MCF 10A (cell line): ENCODE measurements at regions not wholly inside any gene's neighbourhood (a gene's known extent, or its start where the extent isn't known, plus 50 kb on each side); places are given as distances from the start of the nearest gene placed in this dataset.
"Not testable (repeated sequence)": the region's sequence is repeated elsewhere in the genome, so short reads cannot be mapped to it uniquely, and the experiment has no call there.

Source experiments
- BruUV-seq: library from RNA; stranded (reverse); fragments of 400-500 nt; replicated peaks from 2 replicates; lab custom pipeline; 2021; lab: Mats Ljungman, UMichigan
- CTCF ChIA-PET: fragments of 300-600 bp; sonication (Branson Sonifier 250); formaldehyde crosslinking; extraction: SDS; loops from one replicate; lab custom pipeline; 2021; ENCODE audit warnings: antibody characterized with exemption, inconsistent platforms; lab: Yijun Ruan, JAX
- POLR2A ChIA-PET: fragments of 300-600, 350-650 bp; sonication (Branson Sonifier 250); formaldehyde crosslinking; extraction: SDS; loops from one replicate; lab custom pipeline; 2020; ENCODE audit warnings: antibody characterized with exemption, inconsistent platforms; lab: Yijun Ruan, JAX
- DNase-seq: peaks from one replicate; pipeline ENCODE4 v3.0.0-alpha.2; 2018; ENCODE audit not compliant: unreplicated experiment
- H3K27ac Mint-ChIP-seq: one replicate; pipeline ENCODE4 v1.8.0; 2022; ENCODE audit warnings: mild to moderate bottlenecking, low read depth, mixed read lengths; ENCODE audit not compliant: unreplicated experiment
- H3K27me3 Mint-ChIP-seq: one replicate; pipeline ENCODE4 v1.8.0; 2022; ENCODE audit warnings: mixed read lengths; ENCODE audit not compliant: insufficient read depth, unreplicated experiment
- H3K36me3 Mint-ChIP-seq: one replicate; pipeline ENCODE4 v1.8.0; 2022; ENCODE audit warnings: mild to moderate bottlenecking, moderate library complexity, mixed read lengths; ENCODE audit not compliant: insufficient read depth, unreplicated experiment
- H3K4me1 Mint-ChIP-seq: one replicate; pipeline ENCODE4 v1.8.0; 2022; ENCODE audit warnings: mixed read lengths; ENCODE audit not compliant: insufficient read depth, unreplicated experiment
- H3K4me3 Mint-ChIP-seq: one replicate; pipeline ENCODE4 v1.8.0; 2022; ENCODE audit warnings: mild to moderate bottlenecking, moderate library complexity, mixed read lengths; ENCODE audit not compliant: unreplicated experiment
- H3K9me3 Mint-ChIP-seq: one replicate; pipeline ENCODE4 v1.8.0; 2022; ENCODE audit warnings: mixed read lengths; ENCODE audit not compliant: unreplicated experiment
- CTCF ChIP-seq: fragments of 200-600 bp; IDR thresholded peaks from one replicate; pipeline ENCODE4 v1.8.0; 2022; ENCODE audit warnings: antibody characterized with exemption, mild to moderate bottlenecking; ENCODE audit not compliant: unreplicated experiment
- intact Hi-C: fragments of 100-400 bp; cut with micrococcal nuclease; formaldehyde crosslinking; loops from 2 replicates; pipeline ENCODE4 v1.14.1; 2022

GRCh38 chr5:54794135-54794975 lies 191.0 kb downstream of the ESM1 start:
- H3K9me3 Mint-ChIP-seq: no peaks in the 10 kb centered on the region
- TF ChIP-seq CTCF: no peak

GRCh38 chr5:54793468-54794134 lies 191.8 kb downstream of the ESM1 start:
- no peaks in the 10 kb centered on the region for H3K4me1 Mint-ChIP-seq
- no peak overlapping the region for H3K27ac Mint-ChIP-seq
- H3K36me3 Mint-ChIP-seq: no peaks in the 10 kb centered on the region
- H3K27me3 Mint-ChIP-seq: no peaks in the 10 kb centered on the region
- intact Hi-C loops: no loop called here
- ChIA-PET POLR2A (interaction anchor here (0.7 kb wide), 1 partner anchor 63 kb away, joined by 5 read pairs; no protein-coding TSS in a partner anchor), CTCF (interaction anchor here (0.6 to 1.3 kb wide), 4 partner anchors 12 to 540 kb away, joined by 4 to 5 read pairs (median 4); no protein-coding TSS in a partner anchor)
- H3K9me3 Mint-ChIP-seq: no peaks in the 10 kb centered on the region
- TF ChIP-seq CTCF: no peak
- no peak for DNase-seq
- no TSS peak for BruUV-seq
- no peak overlapping the region for H3K4me3 Mint-ChIP-seq

More at GRCh38 chr5:54794135-54794975, 191.0 kb downstream of the ESM1 start:
- BruUV-seq: no TSS peak
- CTCF ChIA-PET: interaction anchor here (0.6 to 1.6 kb wide), 6 partner anchors 11 to 541 kb away, joined by 3 to 5 read pairs (median 4); partner anchors contain the start of gene SNX18
- Mint-ChIP-seq H3K4me3 (no peak overlapping the region), H3K36me3 (no peaks in the 10 kb centered on the region), H3K27ac (no peak overlapping the region), H3K27me3 (no peaks in the 10 kb centered on the region), H3K4me1 (no peaks in the 10 kb centered on the region)
- intact Hi-C loops: no loop called here
- no peak for DNase-seq
- POLR2A ChIA-PET: interaction anchor here (0.7 kb wide), 1 partner anchor 63 kb away, joined by 5 read pairs; no protein-coding TSS in a partner anchor

- no peaks in the 10 kb centered on the region for H3K4me1 Mint-ChIP-seq
- H3K36me3 Mint-ChIP-seq: no peaks in the 10 kb centered on the region
- BruUV-seq: no TSS peak
- no peak overlapping the region for H3K4me3 Mint-ChIP-seq
- CTCF ChIA-PET: interaction anchor here (1.3 kb wide), 1 partner anchor 18 kb away, joined by 4 read pairs; no protein-coding TSS in a partner anchor
- POLR2A ChIA-PET: no interaction called here
- TF ChIP-seq CTCF: no peak
- intact Hi-C loops: no loop called here
- DNase-seq: peak; percentile 50
- H3K27ac Mint-ChIP-seq: no peak overlapping the region
- H3K27me3 Mint-ChIP-seq: no peaks in the 10 kb centered on the region
- H3K9me3 Mint-ChIP-seq: no peaks in the 10 kb centered on the region
Measured at GRCh38 chr5:54792611-54793404, 192.6 kb downstream of the ESM1 start.

GRCh38 chr5:54787910-54788309 lies 197.5 kb downstream of the ESM1 start:
- H3K27me3 Mint-ChIP-seq, BruUV-seq, H3K4me3 Mint-ChIP-seq, H3K36me3 Mint-ChIP-seq, DNase-seq, H3K4me1 Mint-ChIP-seq, H3K27ac Mint-ChIP-seq, intact Hi-C loops, H3K9me3 Mint-ChIP-seq, CTCF ChIA-PET, POLR2A ChIA-PET: not testable (repeated sequence)
